ENCODE measurements at regions not wholly inside any gene's neighbourhood (a gene's known extent, or its start where the extent isn't known, plus 50 kb on each side); places are given as distances from the start of the nearest gene placed in this dataset.
A peak's percentile ranks its signal among the peaks of the same experiment; 100 is the strongest.

DNA sequence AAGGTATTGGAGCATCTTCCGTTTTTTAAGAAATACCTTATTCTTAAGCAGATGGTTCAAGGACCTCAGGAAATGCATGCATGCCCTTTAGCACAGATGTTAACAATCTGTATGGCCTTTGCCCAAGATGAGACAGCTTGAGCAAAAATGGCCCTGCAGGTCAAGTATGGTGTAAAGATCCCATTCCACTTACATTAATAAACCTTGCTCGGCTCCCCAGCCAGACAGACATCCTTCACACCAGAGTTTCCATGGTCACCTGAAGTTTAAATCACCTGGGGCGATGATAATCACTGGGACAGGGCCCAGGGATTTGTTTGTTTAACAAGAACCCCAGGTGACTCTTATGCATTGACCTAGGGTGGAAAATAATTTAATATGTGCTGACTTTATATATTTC is 287.0 kb upstream of the NOCT start:
- DNase-seq, result no peak
- TF ChIP-seq POLR2A (IDR thresholded peaks at IDR 0.05; ENCODE audit: low read length) (no peak), GATA1 (IDR thresholded peaks at IDR 0.05; ENCODE audit: low read depth, low read length) (no peak)

GRCh38 chr4:138727731-138728130 is 287.9 kb upstream of the NOCT start:
- DNase-seq, result no peak
- TF ChIP-seq POLR2A (IDR thresholded peaks at IDR 0.05; ENCODE audit: low read length) (no peak), GATA1 (IDR thresholded peaks at IDR 0.05; ENCODE audit: low read depth, low read length) (no peak)

DNA sequence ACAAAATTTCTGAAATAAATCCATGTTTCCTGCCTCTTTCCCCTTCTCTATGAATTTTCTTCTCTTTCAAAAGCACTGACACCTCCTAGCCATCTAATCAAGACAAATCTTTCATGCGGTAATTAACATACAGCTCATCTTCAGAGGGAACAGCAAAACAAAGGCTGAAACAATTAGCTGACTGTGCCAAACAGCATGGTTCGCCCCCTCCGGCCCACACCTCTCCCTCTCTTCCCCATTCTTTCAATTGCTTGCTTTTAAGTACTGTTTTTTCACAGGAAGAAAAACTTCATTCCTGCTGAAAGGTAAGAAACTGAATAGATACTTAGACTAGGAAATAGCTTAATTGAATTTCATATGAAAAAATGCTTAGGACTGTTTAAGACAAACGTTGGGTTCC is 291.1 kb upstream of the NOCT start:
- no peak for TF ChIP-seq POLR2A (IDR thresholded peaks at IDR 0.05; ENCODE audit: low read length)
- no peak for TF ChIP-seq GATA1 (IDR thresholded peaks at IDR 0.05; ENCODE audit: low read depth, low read length)
- no peak for DNase-seq

- DNase-seq, result no peak
- TF ChIP-seq POLR2A (IDR thresholded peaks at IDR 0.05; ENCODE audit: low read length), result no peak
- no peak for TF ChIP-seq GATA1 (IDR thresholded peaks at IDR 0.05; ENCODE audit: low read depth, low read length)
Measured at GRCh38 chr4:138716559-138717335, 298.8 kb upstream of the NOCT start.

DNA sequence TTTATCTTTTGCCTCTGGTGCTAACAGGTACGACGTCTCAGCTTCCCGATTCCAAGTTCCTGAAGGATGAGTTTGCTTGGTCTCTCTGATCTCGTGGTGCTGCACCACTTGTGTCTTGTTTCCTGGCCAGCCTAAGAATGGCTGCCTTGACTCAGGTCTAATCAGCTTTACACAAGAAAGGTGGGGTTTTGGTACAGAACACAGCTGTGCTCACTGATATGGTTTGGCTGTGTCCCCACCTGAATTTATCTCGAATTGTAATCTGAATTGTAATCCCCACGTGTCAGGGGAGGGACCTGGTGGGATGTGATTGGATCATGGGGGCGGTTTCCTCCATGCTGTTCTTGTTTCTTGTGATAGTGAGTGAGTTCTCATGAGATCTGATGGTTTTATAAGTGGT is 305.3 kb upstream of the NOCT start:
- TF ChIP-seq POLR2A (IDR thresholded peaks at IDR 0.05; ENCODE audit: low read length), result no peak
- TF ChIP-seq GATA1 (IDR thresholded peaks at IDR 0.05; ENCODE audit: low read depth, low read length), result no peak
- peak; percentile 5 to 39 for DNase-seq

DNA sequence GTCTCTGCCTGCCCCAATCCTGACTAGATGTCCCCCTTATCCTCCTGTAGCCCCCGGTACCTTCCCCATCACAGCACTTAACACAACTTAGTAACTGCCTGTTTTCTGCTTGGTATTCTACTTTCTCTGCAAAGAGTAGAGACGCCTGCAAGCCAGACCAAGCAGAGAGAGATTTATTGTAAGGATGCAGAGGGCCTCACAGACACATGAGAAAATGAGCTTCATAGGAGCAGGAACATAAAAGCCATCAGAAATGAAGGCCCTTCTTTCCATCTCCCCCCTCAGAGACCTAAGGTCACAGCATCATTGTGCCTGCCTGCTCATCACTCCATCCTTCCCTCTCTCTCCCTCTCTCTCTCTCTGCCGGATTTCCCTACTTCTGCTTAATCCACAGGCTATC is 305.7 kb upstream of the NOCT start:
- DNase-seq, result no peak
- TF ChIP-seq POLR2A (IDR thresholded peaks at IDR 0.05; ENCODE audit: low read length) (no peak), GATA1 (IDR thresholded peaks at IDR 0.05; ENCODE audit: low read depth, low read length) (no peak)

DNA sequence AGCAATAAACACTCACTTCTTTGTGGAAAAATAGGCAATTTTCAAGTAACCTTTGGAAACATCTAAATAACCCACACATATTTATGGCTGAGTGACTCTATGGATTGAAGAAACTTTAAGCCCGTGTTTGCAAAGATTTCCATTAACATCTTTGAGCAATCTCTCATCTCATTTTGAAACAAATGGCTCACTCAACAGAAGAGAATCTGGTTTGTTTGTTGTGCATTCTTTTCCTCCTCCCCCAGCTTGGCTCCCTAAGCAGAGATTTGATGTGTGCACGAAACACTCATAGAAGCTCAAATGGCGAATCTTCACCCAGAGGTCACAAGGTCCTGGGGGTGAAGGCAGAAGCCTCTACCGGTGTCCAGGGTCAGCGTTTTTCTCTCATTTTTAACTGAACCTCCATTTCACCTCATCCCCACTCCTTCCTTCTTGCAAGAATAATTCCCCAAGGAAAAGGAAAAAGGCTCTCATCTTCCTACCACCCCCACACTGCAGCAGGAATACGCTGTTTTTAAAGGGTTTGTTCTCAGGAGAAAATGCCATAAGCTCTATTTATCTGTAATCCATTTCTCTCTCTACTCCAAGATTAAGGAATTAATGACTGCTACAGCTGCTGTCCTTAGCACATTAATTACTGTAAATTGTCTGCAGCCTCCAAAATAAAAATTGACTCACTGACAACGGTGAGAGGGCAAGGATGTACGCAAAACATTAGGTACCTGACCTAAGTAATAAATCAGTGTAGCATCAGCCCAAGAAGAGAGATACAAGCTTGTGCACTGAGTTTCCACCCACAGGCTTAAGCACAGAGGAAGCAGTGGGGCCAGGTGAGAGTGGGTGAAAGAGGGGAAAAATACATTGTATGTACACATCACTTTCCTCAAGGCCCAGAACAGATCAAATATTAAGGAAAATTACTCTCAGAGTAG is 307.6 kb upstream of the NOCT start:
- no peak for DNase-seq
- TF ChIP-seq POLR2A (IDR thresholded peaks at IDR 0.05; ENCODE audit: low read length) (no peak), GATA1 (IDR thresholded peaks at IDR 0.05; ENCODE audit: low read depth, low read length) (no peak)

- no peak for DNase-seq
Measured at GRCh38 chr4:138706201-138706600, 309.4 kb upstream of the NOCT start.

GRCh38 chr4:138702190-138702824 is 313.3 kb upstream of the NOCT start:
- DNase-seq, result no peak
- no peak for TF ChIP-seq POLR2A (IDR thresholded peaks at IDR 0.05; ENCODE audit: low read length)
- TF ChIP-seq GATA1 (IDR thresholded peaks at IDR 0.05; ENCODE audit: low read depth, low read length), result no peak

More at GRCh38 chr4:138706201-138706600, 309.4 kb upstream of the NOCT start:
- TF ChIP-seq GATA1 (IDR thresholded peaks at IDR 0.05; ENCODE audit: low read depth, low read length), result no peak
- no peak for TF ChIP-seq POLR2A (IDR thresholded peaks at IDR 0.05; ENCODE audit: low read length)

GRCh38 chr4:138698641-138699040 is 316.9 kb upstream of the NOCT start:
- DNase-seq, result no peak
- TF ChIP-seq POLR2A (IDR thresholded peaks at IDR 0.05; ENCODE audit: low read length) (no peak), GATA1 (IDR thresholded peaks at IDR 0.05; ENCODE audit: low read depth, low read length) (no peak)

DNA sequence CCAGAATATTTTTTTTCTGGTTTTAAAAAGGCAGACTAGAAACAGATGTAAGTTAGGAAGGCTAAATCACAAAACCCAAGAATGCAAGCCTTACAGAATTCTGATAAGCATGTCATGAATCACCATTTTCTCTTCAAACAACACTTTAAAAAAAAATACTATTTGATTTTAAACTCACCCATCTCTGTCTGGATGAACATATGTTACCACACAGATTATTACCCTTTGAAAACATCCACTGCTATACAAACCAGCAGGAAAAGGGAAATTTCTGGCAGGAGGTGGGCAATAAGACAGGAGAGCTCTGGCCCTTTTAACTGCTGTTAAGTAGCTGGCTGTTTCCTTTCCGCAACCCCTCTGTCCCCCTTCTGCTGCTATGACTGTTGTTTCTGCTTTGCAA is 317.7 kb upstream of the NOCT start:
- TF ChIP-seq POLR2A (IDR thresholded peaks at IDR 0.05; ENCODE audit: low read length), result no peak
- TF ChIP-seq GATA1 (IDR thresholded peaks at IDR 0.05; ENCODE audit: low read depth, low read length), result no peak
- no peak for DNase-seq

GRCh38 chr4:138696771-138697170 is 318.8 kb upstream of the NOCT start:
- no peak for DNase-seq
- TF ChIP-seq POLR2A (IDR thresholded peaks at IDR 0.05; ENCODE audit: low read length) (no peak), GATA1 (IDR thresholded peaks at IDR 0.05; ENCODE audit: low read depth, low read length) (no peak)

DNA sequence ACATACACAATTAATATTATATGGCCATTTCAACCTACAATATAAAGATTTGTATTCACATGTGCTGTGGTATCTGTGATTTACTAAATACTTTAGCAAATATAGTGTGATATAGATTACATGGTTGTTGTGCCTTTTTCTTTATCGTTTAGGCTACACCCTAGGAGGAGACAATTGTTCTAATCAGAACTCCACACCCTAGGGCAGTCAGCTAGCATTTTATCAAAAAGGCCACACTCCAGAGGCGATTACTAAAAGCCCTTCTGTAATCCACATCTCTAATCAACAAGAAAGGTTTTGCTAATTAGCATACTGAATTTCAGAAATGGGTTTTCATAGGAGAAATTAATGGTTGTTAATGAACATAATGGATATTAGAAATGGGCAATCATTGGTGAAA is 319.5 kb upstream of the NOCT start:
- peak in 1 of 2 experiments; percentile 61 for DNase-seq
- TF ChIP-seq POLR2A (IDR thresholded peaks at IDR 0.05; ENCODE audit: low read length) (no peak), GATA1 (IDR thresholded peaks at IDR 0.05; ENCODE audit: low read depth, low read length) (no peak)

DNA sequence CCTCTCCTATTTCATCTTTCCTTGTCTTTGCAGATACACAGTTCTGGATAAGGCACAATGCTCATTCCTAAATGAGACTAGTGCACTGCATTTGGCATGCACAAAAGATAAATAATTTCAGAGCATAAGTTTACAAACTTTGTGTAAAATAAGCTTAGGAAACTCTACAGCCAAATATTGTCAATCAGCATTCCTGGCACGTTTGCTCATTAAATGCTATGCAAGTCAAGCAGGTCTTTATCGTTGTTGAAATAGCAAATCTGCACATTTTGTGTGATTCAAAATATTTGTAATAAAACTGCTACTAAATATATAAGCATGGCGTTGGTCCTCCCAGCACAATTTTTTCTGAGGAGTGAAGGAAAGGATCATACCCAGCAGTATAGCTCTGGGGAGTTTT is 322.1 kb upstream of the NOCT start:
- TF ChIP-seq POLR2A (IDR thresholded peaks at IDR 0.05; ENCODE audit: low read length), result no peak
- no peak for TF ChIP-seq GATA1 (IDR thresholded peaks at IDR 0.05; ENCODE audit: low read depth, low read length)
- DNase-seq, result no peak
